ENCODE measurements at regions not wholly inside any gene's neighbourhood (a gene's known extent, or its start where the extent isn't known, plus 50 kb on each side); places are given as distances from the start of the nearest gene placed in this dataset.

DNA sequence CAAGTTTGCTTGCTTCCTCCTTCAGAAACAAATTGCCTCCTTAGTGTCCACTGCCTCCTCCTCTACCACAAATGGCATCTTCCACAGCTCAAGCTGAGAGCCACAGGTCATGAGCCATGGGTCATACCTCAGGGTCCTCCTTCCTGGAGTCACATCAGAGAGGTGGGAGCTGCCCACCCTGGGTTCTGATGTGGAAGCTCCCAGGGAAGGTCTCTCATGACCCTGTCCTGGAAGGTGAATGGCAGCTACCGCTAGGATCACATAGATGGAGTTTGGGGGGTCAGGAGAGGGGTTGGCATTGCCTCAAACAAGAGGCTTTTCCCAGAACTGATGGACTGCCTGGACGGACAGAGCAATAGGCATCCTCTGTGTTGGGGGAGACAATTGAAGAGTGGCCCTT lies 321.4 kb downstream of the MATN1 start:
- TF ChIP-seq POLR2A (IDR thresholded peaks at IDR 0.05; ENCODE audit: low read length) (no peak), GATA1 (IDR thresholded peaks at IDR 0.05; ENCODE audit: low read depth, low read length) (no peak)
- DNase-seq = no peak

DNA sequence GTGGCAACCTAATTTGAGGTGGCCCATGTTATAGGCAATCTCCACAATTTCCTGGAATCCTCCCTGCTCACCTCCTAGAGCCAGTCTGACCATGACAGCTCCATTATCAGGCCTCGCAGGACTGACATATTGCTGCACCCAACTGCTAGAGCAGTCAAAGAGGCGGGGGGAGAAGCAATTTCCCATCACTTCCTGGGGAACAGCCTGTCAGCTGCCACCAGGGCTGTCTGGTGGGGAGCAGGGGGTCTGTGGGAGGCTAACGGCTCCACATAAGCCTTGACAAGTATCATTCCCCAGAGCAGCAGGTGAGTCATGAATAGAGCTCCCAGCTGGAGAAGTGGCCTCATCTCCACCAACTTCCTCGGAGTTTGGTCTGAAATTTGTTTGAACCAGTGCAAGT lies 322.9 kb downstream of the MATN1 start:
- TF ChIP-seq POLR2A (IDR thresholded peaks at IDR 0.05; ENCODE audit: low read length) (no peak), GATA1 (IDR thresholded peaks at IDR 0.05; ENCODE audit: low read depth, low read length) (no peak)
- DNase-seq = no peak

- TF ChIP-seq GATA1 (IDR thresholded peaks at IDR 0.05; ENCODE audit: low read depth, low read length) = no peak
- no peak for TF ChIP-seq POLR2A (IDR thresholded peaks at IDR 0.05; ENCODE audit: low read length)
- DNase-seq = no peak
These were observed 324.4 kb downstream of the MATN1 start for GRCh38 chr1:30399026-30399425.

GRCh38 chr1:30397576-30397975 lies 325.8 kb downstream of the MATN1 start:
- no peak for DNase-seq
- TF ChIP-seq POLR2A (IDR thresholded peaks at IDR 0.05; ENCODE audit: low read length) (no peak), GATA1 (IDR thresholded peaks at IDR 0.05; ENCODE audit: low read depth, low read length) (no peak)

GRCh38 chr1:30395631-30396030 lies 327.8 kb downstream of the MATN1 start:
- DNase-seq = no peak
- TF ChIP-seq POLR2A (IDR thresholded peaks at IDR 0.05; ENCODE audit: low read length) (no peak), GATA1 (IDR thresholded peaks at IDR 0.05; ENCODE audit: low read depth, low read length) (no peak)

GRCh38 chr1:30388386-30388785 lies 335.0 kb downstream of the MATN1 start:
- TF ChIP-seq POLR2A (IDR thresholded peaks at IDR 0.05; ENCODE audit: low read length) (no peak), GATA1 (IDR thresholded peaks at IDR 0.05; ENCODE audit: low read depth, low read length) (no peak)
- no peak for DNase-seq

DNA sequence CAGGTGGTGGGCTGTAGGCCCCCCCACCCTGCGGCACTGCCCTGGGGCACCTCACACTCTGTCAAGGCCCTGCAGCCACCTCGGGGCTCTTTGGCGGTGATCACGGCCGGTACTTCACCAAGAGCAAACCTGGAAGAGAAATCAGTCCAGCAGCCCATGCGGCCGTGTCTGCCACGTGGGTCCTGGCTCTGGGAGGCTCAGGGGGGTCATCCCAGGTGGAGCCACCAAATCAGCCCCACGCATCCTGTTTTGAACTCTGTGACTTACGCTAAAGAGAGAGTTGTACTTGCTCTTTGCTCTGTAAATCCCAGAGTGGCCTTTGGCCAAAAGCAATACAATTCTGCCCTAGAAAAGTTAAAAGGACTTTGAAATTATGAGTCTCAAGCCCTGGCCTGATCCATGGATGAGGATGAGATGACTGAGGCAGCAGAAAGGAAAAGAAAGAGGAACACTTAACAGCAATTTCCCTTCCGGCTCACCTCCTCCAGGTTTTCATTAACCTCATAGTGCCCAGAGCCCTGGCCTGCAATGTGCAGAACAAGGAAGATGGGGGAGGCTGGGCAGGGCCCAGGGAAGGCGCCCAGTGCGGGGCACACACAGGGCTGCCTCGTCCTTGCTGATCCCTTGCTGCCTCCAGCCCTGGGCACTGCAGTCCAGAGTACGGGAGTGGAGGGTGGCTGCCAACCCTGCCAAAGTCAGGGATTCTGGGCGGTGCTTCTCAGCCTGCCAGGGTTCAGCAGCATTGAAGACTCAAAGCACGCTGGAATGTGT lies 337.0 kb downstream of the MATN1 start:
- DNase-seq = no peak
- TF ChIP-seq POLR2A (IDR thresholded peaks at IDR 0.05; ENCODE audit: low read length) = no peak
- no peak for TF ChIP-seq GATA1 (IDR thresholded peaks at IDR 0.05; ENCODE audit: low read depth, low read length)

DNA sequence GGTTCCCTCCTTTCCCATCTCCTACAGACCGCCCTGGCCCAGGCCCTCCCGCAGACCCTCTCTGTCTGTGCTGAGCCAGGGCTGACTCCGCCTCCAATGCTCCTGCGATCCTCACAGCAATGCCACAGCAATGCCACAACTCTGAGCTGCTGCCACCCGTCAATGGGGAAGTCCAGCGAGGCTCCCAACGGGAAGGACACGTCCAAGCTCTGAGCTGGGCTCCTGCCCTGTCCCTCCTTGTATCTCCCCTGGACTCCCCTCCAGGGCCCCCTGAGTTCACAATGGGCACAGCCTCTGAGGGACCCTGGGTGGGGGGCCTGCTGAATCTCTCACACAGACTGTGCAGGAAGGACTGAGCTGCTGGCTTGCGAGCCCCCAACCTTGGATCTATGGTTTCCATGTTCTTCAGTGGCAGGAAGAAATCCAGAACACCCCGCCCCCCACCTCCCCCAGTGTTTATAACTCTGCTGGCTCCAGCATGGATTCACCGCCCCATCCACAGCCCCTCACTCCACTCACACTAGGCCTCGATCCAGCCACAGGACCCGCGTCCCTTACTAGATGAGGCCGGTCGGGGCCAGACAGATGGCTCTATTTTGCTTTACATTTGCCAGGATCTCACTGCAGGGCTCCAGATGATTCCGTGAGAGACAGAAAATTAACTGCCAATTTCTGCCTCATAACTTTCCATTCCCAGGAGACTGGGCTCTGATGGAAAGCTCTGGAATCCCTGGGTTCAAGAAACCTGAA lies 338.0 kb downstream of the MATN1 start:
- TF ChIP-seq GATA1 (IDR thresholded peaks at IDR 0.05; ENCODE audit: low read depth, low read length) (no peak), POLR2A (IDR thresholded peaks at IDR 0.05; ENCODE audit: low read length) (no peak)
- no peak for DNase-seq

GRCh38 chr1:30384286-30385245 lies 338.8 kb downstream of the MATN1 start:
- DNase-seq = no peak
- TF ChIP-seq GATA1 (IDR thresholded peaks at IDR 0.05; ENCODE audit: low read depth, low read length) = no peak
- TF ChIP-seq POLR2A (IDR thresholded peaks at IDR 0.05; ENCODE audit: low read length) = no peak

DNA sequence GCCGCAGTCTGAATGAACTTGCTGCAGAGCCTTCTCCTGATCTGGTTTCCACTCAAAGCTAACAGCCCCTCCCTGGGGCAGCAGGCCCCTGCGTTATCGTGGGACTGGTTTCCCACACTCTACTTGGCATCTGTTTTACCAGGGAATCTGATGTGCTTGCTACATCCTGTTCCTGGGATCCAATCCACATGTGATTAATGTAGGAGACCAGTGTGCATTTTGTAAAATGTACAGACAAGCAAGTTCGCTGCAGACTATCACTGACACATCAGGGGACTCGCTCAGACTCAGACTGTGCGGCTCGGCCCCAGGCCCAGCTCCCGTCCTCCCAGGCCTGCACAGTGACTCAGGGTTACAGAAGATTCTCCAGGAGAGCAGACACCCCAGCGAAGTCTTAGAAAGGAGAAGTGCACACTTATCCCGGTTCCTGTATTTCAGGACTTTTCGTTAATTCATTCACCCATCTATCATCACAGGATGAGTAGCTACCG lies 340.1 kb downstream of the MATN1 start:
- no peak for TF ChIP-seq GATA1 (IDR thresholded peaks at IDR 0.05; ENCODE audit: low read depth, low read length)
- TF ChIP-seq POLR2A (IDR thresholded peaks at IDR 0.05; ENCODE audit: low read length) = no peak
- no peak for DNase-seq

- no peak for TF ChIP-seq GATA1 (IDR thresholded peaks at IDR 0.05; ENCODE audit: low read depth, low read length)
- TF ChIP-seq POLR2A (IDR thresholded peaks at IDR 0.05; ENCODE audit: low read length) = no peak
- DNase-seq = no peak
These were observed 340.9 kb downstream of the MATN1 start for GRCh38 chr1:30382496-30382895.

DNA sequence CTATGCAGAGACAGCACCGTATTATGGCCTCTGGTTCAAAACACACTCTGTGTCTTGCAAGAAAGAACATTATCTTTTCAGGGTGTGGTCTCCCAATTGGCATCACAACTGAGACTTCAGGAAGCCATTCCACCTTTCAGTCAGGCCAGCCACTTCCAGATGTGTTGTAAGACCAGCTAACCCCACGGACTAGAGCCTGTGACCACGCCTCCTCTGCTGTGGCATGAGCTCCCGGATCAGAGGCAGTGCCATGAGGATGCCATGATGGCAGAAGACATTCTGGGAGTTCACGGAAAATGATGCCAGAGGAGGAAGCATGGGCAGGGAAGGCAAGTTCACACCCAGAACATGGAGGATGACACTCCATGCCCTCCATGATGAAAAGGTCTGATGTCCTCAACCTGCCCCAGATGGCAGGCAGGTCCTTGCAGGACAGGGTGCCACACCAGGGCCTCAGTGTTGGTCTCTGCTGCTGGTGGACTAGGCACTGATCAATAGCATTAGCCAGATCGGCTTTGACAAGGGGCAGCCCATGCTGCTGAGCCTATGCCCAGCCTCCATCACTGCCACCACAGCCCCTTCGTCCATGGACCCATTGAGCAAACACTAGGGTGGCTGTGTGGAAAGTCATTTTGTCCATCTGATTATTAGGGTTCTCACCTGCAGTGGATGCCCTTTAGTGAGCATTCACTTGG lies 341.6 kb downstream of the MATN1 start:
- TF ChIP-seq POLR2A (IDR thresholded peaks at IDR 0.05; ENCODE audit: low read length) = no peak
- no peak for TF ChIP-seq GATA1 (IDR thresholded peaks at IDR 0.05; ENCODE audit: low read depth, low read length)
- DNase-seq = no peak

- DNase-seq = no peak
- TF ChIP-seq POLR2A (IDR thresholded peaks at IDR 0.05; ENCODE audit: low read length) (no peak), GATA1 (IDR thresholded peaks at IDR 0.05; ENCODE audit: low read depth, low read length) (no peak)
These were observed 342.1 kb downstream of the MATN1 start for GRCh38 chr1:30381266-30381665.

Measured in erythroblast (primary cell).